GM10248 (cell line): ENCODE measurements at regions not wholly inside any gene's neighbourhood (a gene's known extent, or its start where the extent isn't known, plus 50 kb on each side); places are given as distances from the start of the nearest gene placed in this dataset.

Source experiments
- CTCF ChIA-PET: fragments of 300-600 bp; sonication (Branson Sonifier 250); formaldehyde crosslinking; extraction: SDS; loops from one replicate; lab custom pipeline; 2021; ENCODE audit warnings: antibody characterized with exemption; lab: Yijun Ruan, JAX
- POLR2A ChIA-PET: fragments of 350-650 bp; sonication (Branson Sonifier 250); formaldehyde crosslinking; extraction: SDS; loops from one replicate; lab custom pipeline; 2020; ENCODE audit warnings: antibody characterized with exemption; lab: Yijun Ruan, JAX
- DNase-seq: peaks from one replicate; pipeline ENCODE4 v3.0.0; 2012; ENCODE audit errors: extremely low spot score
- TF ChIP-seq, protein P1 (sequence below): IDR thresholded peaks from 2 replicates; pipeline ENCODE4 v1.5.1; 2012; ENCODE audit warnings: mild to moderate bottlenecking, low read depth; ENCODE audit errors: extremely low read depth, missing control alignments, control extremely low read depth

DNA sequence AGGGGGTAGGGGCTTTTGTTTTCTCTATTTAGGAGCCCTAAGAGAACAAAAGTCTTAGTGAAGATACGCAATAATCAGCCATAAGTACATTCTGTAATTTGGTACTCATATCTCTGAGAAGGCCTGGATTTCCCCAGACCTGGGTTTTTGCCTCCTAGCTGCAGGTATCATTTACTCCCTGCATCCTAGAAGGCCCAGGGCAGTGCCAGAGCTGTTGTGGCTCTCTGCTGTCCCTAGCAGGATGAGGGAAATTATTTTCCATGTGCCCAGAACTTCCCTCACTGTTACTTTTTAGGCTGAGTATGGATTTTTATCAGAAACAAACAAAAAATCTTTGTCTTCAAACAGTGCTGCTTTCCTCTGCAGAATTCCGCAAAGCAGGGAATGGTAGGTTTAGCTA, 192.5 kb upstream of the SYT1 start:
- POLR2A ChIA-PET = no interaction called here
- TF ChIP-seq, protein P1, sequence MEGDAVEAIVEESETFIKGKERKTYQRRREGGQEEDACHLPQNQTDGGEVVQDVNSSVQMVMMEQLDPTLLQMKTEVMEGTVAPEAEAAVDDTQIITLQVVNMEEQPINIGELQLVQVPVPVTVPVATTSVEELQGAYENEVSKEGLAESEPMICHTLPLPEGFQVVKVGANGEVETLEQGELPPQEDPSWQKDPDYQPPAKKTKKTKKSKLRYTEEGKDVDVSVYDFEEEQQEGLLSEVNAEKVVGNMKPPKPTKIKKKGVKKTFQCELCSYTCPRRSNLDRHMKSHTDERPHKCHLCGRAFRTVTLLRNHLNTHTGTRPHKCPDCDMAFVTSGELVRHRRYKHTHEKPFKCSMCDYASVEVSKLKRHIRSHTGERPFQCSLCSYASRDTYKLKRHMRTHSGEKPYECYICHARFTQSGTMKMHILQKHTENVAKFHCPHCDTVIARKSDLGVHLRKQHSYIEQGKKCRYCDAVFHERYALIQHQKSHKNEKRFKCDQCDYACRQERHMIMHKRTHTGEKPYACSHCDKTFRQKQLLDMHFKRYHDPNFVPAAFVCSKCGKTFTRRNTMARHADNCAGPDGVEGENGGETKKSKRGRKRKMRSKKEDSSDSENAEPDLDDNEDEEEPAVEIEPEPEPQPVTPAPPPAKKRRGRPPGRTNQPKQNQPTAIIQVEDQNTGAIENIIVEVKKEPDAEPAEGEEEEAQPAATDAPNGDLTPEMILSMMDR = no peak
- DNase-seq = no peak
- CTCF ChIA-PET = no interaction called here

DNA sequence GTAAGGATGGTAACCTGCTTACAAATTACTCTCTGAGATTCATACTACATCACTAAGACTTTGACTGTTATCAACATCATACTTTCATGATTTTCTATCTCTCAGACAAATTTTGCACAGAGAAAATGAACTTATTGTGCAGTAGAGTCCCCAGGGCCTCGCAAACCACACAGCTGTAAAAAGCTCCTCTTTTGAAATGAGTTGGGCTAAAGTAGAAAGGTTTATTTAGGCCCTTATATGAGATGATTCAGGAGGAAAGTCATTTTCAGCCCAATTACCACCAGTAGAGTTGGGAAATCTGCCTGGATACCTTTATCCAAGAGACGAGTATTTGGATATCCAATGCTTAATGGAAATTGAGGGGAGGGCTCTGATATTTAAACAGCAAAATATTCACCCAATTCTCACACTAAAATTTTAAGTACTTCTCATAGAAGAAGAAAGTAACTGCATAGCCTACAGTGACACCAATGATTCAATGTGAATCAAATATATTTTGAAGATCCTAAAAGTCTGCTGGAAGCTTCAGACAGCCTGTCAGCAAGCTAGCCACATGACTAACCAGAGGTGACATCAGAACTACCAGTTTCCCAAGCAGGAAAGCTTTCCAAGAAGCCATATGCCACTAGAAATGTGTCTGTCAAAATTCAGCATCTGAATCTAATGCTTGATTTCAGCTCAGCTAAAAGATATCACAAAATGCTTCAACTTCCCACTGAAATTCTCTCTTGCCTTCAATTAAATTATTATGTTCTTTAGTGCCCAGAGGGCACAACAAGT, 190.1 kb upstream of the SYT1 start:
- DNase-seq = no peak
- CTCF ChIA-PET = interaction anchor here (1.2 to 1.3 kb wide), 2 partner anchors 8 to 10 kb away, joined by 3 to 4 read pairs; no protein-coding TSS in a partner anchor
- POLR2A ChIA-PET = no interaction called here
- TF ChIP-seq, protein P1 = no peak

DNA sequence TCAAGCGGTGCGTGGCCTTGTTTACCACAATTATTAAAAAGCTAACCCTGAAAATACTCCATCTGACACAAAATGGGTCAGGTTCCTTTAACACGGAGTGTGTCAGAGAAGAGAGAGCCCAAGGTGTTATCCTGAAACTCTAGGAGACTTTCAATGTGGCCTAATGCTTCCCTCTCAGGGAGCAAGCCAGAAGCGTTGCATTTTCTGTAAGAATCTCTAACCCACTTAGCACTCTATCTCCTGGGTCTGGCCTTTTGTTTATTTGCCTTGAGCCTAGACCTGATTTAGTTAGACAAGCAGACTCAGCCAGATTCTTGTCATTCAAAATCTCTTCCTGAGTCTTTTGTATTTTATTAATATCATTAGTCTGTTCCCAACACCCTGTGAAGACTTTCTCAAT, 184.0 kb upstream of the SYT1 start:
- POLR2A ChIA-PET = no interaction called here
- CTCF ChIA-PET = no interaction called here
- no peak for DNase-seq

DNA sequence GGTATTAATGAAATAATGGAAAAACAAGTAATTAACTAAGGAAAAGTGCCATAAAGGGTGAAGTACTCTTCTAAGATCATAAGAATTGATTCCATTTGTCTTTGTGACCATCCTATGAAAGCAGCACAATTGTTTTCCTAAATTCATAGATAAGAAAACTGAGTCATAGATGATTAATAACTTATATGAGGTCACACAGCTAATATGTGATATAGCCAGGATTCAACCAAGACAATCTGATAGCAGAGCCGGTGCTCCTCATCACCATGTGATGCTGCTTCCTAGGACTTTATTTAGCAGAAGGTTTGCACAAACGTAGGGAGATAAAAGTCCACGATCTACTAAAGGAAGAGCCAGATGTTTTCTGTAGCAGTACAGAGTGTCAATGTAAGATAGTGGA, 181.5 kb upstream of the SYT1 start:
- no peak for DNase-seq
- TF ChIP-seq, protein P1 = no peak
- ChIA-PET POLR2A (no interaction called here), CTCF (interaction anchor here (0.8 kb wide), 1 partner anchor 14 kb away, joined by 3 read pairs; no protein-coding TSS in a partner anchor)

More for the DNA sequence above, 184.0 kb upstream of the SYT1 start:
- TF ChIP-seq, protein P1 = no peak

DNA sequence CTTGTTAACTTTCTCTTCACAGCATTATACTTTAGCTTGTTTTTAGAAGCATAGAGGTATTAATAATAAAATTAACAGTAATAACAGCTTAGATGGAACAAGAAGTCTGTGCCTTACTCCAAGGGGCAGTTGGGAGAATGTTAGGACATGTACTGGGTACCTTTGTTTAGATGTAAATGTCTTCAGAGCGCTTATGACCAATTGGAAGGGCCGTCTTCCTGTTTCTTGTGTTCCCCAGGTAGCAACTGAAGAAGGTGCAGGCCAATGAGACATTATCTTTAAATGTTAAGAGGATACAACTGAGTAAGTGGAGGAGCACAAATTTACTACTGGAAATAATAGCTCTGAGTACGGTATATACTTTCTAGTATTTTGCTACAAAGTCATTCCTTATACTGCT, 180.9 kb upstream of the SYT1 start:
- POLR2A ChIA-PET = no interaction called here
- CTCF ChIA-PET = interaction anchor here (1.4 kb wide), 2 partner anchors 8 to 64 kb away, joined by 3 to 4 read pairs; no protein-coding TSS in a partner anchor
- TF ChIP-seq, protein P1 = no peak
- DNase-seq = no peak

DNA sequence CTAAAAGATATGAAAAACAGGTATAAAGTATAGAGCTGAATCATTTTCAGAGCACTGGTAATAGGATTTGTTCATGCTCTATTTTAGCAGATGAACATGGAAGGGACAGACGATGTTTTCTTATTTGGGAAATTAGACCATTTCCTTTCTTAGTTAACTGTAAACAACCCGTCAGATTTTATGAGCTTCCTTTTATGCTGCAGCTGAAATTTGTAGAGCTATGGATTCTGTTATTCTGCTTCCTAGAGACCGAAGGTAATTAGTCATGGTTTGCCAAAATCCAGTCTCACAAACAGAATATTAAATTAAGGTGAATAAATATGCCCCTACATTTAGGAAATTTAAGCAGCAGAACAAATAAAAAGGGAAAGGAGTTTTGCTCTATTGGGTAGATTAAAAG, 180.2 kb upstream of the SYT1 start:
- TF ChIP-seq, protein P1 = no peak
- POLR2A ChIA-PET = no interaction called here
- CTCF ChIA-PET = interaction anchor here (1.4 kb wide), 2 partner anchors 9 to 63 kb away, joined by 3 to 4 read pairs; no protein-coding TSS in a partner anchor
- DNase-seq = no peak
